ENCODE measurements at regions not wholly inside any gene's neighbourhood (a gene's known extent, or its start where the extent isn't known, plus 50 kb on each side); places are given as distances from the start of the nearest gene placed in this dataset.

GRCh38 chr3:24726423-24726822 is 231.8 kb upstream of the THRB start:
- intact Hi-C loops (cut with DNase I): no loop called here
- DNase-seq: no peak
- TF ChIP-seq CTCF (IDR thresholded peaks at IDR 0.05): no peak
- no peak for TF ChIP-seq POLR2A (IDR thresholded peaks at IDR 0.05)
- Histone ChIP-seq H3K9me3 (no peaks in the 10 kb centered on the region), H3K27me3 (no peaks in the 10 kb centered on the region), H3K36me3 (no peaks in the 10 kb centered on the region), H3K27ac (no peak overlapping the region), H3K4me1 (peaks cover 0 to 16% (median 8%) of the 10 kb centered on the region in 3 donors), H3K4me3 (no peak overlapping the region)
- 88 to 93% methylated on average over 2 of the region's 2 CpGs for WGBS, 2 donors

GRCh38 chr3:24730173-24730572 is 235.5 kb upstream of the THRB start:
- no peaks in the 10 kb centered on the region for H3K27me3 ChIP-seq
- peaks cover 0 to 12% (median 2%) of the 10 kb centered on the region in 3 donors for H3K4me1 ChIP-seq
- no peak for TF ChIP-seq CTCF (IDR thresholded peaks at IDR 0.05)
- WGBS, 2 donors: 33 to 58% methylated on average over 1 of the region's 1 CpG
- intact Hi-C loops (cut with DNase I): no loop called here
- no peak for DNase-seq
- H3K4me3 ChIP-seq: no peak overlapping the region
- H3K9me3 ChIP-seq: peaks cover 0 to 10% (median 9%) of the 10 kb centered on the region in 3 donors
- H3K36me3 ChIP-seq: no peaks in the 10 kb centered on the region
- H3K27ac ChIP-seq: no peak overlapping the region

GRCh38 chr3:24734019-24734418 is 239.4 kb upstream of the THRB start:
- intact Hi-C loops (cut with DNase I): no loop called here
- Histone ChIP-seq H3K4me1 (peaks cover 0 to 8% (median 0%) of the 10 kb centered on the region in 3 donors), H3K9me3 (peaks cover 0 to 10% (median 9%) of the 10 kb centered on the region in 3 donors), H3K4me3 (no peak overlapping the region), H3K27ac (no peak overlapping the region), H3K27me3 (no peaks in the 10 kb centered on the region), H3K36me3 (no peaks in the 10 kb centered on the region)
- TF ChIP-seq POLR2A (IDR thresholded peaks at IDR 0.05) (no peak), CTCF (IDR thresholded peaks at IDR 0.05) (no peak)
- DNase-seq: no peak

- WGBS, 2 donors: 36 to 46% methylated on average over 3 of the region's 3 CpGs
- TF ChIP-seq CTCF (IDR thresholded peaks at IDR 0.05) (no peak), POLR2A (IDR thresholded peaks at IDR 0.05) (no peak)
- H3K9me3 ChIP-seq: peaks cover 0 to 10% (median 9%) of the 10 kb centered on the region in 3 donors
- H3K36me3 ChIP-seq: no peaks in the 10 kb centered on the region
- intact Hi-C loops (cut with DNase I): no loop called here
- no peaks in the 10 kb centered on the region for H3K27me3 ChIP-seq
- no peak for DNase-seq
- H3K4me3 ChIP-seq: no peak overlapping the region
- H3K4me1 ChIP-seq: peaks cover 0 to 8% (median 0%) of the 10 kb centered on the region in 3 donors
- no peak overlapping the region for H3K27ac ChIP-seq
Measured at GRCh38 chr3:24736701-24737100, 242.1 kb upstream of the THRB start.

GRCh38 chr3:24740326-24740725 is 245.7 kb upstream of the THRB start:
- no peaks in the 10 kb centered on the region for H3K9me3 ChIP-seq
- no peaks in the 10 kb centered on the region for H3K36me3 ChIP-seq
- H3K4me3 ChIP-seq: no peak overlapping the region
- no peak overlapping the region for H3K27ac ChIP-seq
- intact Hi-C loops (cut with DNase I): no loop called here
- WGBS, 2 donors: 75 to 78% methylated on average over 3 of the region's 3 CpGs
- peaks cover 0 to 8% (median 0%) of the 10 kb centered on the region in 3 donors for H3K4me1 ChIP-seq
- TF ChIP-seq POLR2A (IDR thresholded peaks at IDR 0.05): no peak
- no peak for TF ChIP-seq CTCF (IDR thresholded peaks at IDR 0.05)
- DNase-seq: no peak
- H3K27me3 ChIP-seq: no peaks in the 10 kb centered on the region
